Left ventricle myocardium inferior (tissue), 1 donor: ENCODE measurements at regions not wholly inside any gene's neighbourhood (a gene's known extent, or its start where the extent isn't known, plus 50 kb on each side); places are given as distances from the start of the nearest gene placed in this dataset.
"Not testable (repeated sequence)": the region's sequence is repeated elsewhere in the genome, so short reads cannot be mapped to it uniquely, and the experiment has no call there.

ENCODE experiments used
- DNase-seq: peaks from one replicate; pipeline ENCODE4 v3.0.0-alpha.2; 2020
- H3K27ac ChIP-seq: fragments of 200-600 bp; replicated peaks from 2 replicates; pipeline ENCODE4 v1.8.0; 2021
- H3K27me3 ChIP-seq: fragments of 200-600 bp; 2 replicates; pipeline ENCODE4 v1.8.0; 2021; ENCODE audit warnings: low read depth
- H3K36me3 ChIP-seq: fragments of 200-600 bp; 2 replicates; pipeline ENCODE4 v1.8.0; 2021
- H3K4me1 ChIP-seq: fragments of 200-600 bp; 2 replicates; pipeline ENCODE4 v1.8.0; 2021
- H3K4me3 ChIP-seq: fragments of 200-600 bp; 2 replicates; pipeline ENCODE4 v1.8.0; 2021; ENCODE audit warnings: mild to moderate bottlenecking, moderate library complexity
- H3K9me3 ChIP-seq: fragments of 200-600 bp; replicated peaks from 2 replicates; pipeline ENCODE4 v1.8.0; 2021
- intact Hi-C: fragments of 100-400 bp; cut with micrococcal nuclease; formaldehyde crosslinking; loops from one replicate; pipeline ENCODE4 v1.11.0; 2022
- TF ChIP-seq, protein P1 (sequence below): fragments of 200-600 bp; IDR thresholded peaks from 2 replicates; pipeline ENCODE4 v1.8.0; 2021; ENCODE audit warnings: antibody characterized with exemption, mild to moderate bottlenecking, borderline replicate concordance
- donor health status: DM: no; HTN: yes; CAD: no; lungs with severe emphysema.

DNA sequence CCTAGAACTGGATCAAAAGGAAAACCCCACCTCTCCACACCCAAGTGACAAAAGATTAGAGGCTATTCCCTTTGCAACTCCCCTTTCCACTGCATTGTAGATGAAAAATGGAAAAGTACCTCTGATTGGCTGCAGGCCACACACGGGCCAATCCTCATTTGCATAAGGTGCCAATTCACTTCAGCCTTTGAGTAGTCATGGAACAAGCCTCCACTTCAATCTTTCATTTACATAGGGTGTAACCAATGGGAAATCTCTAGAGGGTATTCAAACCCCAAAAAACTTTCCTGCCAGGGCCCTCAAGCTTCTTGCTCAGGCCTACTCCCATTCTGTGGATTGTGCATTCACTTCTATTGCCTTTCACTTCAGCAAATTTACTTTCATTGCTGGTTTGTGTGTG lies 122.3 kb upstream of the KCND3 start:
- peaks cover 14% of the 10 kb centered on the region for H3K9me3 ChIP-seq
- H3K36me3 ChIP-seq, result no peaks in the 10 kb centered on the region
- H3K4me1 ChIP-seq, result no peaks in the 10 kb centered on the region
- TF ChIP-seq, protein P1, sequence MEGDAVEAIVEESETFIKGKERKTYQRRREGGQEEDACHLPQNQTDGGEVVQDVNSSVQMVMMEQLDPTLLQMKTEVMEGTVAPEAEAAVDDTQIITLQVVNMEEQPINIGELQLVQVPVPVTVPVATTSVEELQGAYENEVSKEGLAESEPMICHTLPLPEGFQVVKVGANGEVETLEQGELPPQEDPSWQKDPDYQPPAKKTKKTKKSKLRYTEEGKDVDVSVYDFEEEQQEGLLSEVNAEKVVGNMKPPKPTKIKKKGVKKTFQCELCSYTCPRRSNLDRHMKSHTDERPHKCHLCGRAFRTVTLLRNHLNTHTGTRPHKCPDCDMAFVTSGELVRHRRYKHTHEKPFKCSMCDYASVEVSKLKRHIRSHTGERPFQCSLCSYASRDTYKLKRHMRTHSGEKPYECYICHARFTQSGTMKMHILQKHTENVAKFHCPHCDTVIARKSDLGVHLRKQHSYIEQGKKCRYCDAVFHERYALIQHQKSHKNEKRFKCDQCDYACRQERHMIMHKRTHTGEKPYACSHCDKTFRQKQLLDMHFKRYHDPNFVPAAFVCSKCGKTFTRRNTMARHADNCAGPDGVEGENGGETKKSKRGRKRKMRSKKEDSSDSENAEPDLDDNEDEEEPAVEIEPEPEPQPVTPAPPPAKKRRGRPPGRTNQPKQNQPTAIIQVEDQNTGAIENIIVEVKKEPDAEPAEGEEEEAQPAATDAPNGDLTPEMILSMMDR, result no peak
- DNase-seq, result no peak
- no peak overlapping the region for H3K4me3 ChIP-seq
- intact Hi-C loops, result no loop called here
- no peaks in the 10 kb centered on the region for H3K27me3 ChIP-seq
- H3K27ac ChIP-seq, result no peak overlapping the region

DNA sequence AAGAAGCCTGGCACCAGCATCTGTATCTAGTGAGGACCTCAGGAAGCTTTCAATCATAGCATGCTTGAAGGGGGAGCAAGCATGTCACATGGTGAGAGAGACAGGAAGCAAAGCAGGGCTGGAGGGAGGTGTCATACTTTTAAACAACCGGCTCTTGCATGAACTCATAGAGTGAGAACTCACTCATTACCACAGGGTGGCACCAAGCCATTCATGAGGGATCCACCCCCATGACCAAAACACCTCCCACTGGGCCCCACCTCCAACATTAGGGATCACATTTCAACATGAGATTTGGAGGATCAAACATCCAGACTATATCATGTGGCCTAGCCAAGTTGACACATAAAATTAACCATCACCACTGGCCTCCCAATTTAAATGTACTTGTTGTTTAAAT lies 125.1 kb upstream of the KCND3 start:
- TF ChIP-seq, protein P1, result no peak
- intact Hi-C loops, result no loop called here
- H3K4me3 ChIP-seq, result no peak overlapping the region
- H3K27me3 ChIP-seq, result no peaks in the 10 kb centered on the region
- H3K4me1 ChIP-seq, result no peaks in the 10 kb centered on the region
- DNase-seq, result no peak
- no peaks in the 10 kb centered on the region for H3K36me3 ChIP-seq
- H3K27ac ChIP-seq, result no peak overlapping the region
- no peaks in the 10 kb centered on the region for H3K9me3 ChIP-seq

DNA sequence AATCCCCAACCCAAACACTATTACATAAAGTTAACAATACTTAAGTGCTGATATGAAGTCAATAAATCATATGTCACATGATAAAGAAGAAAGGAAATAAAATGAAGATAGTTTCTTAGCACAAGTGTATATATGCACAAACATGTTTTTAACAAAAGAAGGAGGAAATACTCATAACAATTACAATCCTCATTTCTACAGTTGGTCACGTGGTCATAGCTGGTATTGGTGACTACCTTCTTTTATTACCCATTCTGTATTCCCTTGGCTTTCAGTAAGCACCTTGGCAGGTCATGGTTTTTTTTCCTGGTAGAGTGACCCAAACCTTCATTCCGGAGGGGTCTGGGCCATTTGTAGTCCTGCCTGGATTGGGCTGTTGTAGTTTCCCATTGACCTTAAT lies 137.1 kb upstream of the KCND3 start:
- intact Hi-C loops, result no loop called here
- Histone ChIP-seq H3K4me1 (no peaks in the 10 kb centered on the region), H3K27ac (no peak overlapping the region), H3K4me3 (no peak overlapping the region), H3K9me3 (no peaks in the 10 kb centered on the region), H3K36me3 (no peaks in the 10 kb centered on the region), H3K27me3 (no peaks in the 10 kb centered on the region)
- TF ChIP-seq, protein P1, result no peak
- no peak for DNase-seq

DNA sequence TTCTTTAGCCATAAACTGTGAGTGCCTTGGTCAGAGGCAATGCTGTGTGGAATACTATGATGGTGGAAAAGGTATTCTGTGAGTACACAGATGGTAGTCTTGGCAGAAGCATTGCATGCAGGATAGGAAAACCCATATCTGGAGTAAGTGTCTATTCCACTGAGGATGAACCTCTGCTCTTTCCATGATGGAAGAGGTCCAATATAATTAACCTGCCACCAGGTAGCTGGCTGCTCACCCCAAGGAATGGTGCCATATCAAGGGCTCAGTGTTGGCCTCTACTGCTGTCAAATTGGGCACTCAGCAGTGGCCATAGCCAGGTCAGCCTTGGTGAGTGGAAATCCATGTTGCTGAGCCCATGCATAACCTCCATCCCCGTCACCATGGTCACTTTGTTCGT lies 138.1 kb upstream of the KCND3 start:
- intact Hi-C loops, result not testable (repeated sequence)

DNA sequence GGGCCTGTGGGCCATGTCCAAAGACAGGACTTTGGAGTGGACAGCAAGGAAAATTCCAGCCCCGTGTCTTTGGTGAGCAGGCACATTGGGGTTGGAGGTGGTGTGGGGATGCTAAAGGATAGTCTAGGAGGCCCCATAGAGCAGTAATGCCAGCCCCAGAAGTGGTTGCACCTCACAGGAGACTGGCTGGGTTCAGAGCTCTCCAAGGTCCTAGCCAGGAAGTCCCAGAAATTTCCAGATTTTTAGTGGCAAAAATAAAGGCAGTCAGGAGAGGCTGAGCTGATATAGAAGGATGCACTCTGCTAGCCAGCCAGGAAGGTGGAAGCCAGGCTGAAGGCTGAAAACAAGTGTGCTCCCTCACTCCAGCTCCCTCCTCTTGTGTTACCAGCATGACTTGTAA lies 144.0 kb upstream of the KCND3 start:
- intact Hi-C loops, result no loop called here
- Histone ChIP-seq H3K27ac (no peak overlapping the region), H3K9me3 (no peaks in the 10 kb centered on the region), H3K4me1 (no peaks in the 10 kb centered on the region), H3K27me3 (no peaks in the 10 kb centered on the region), H3K4me3 (no peak overlapping the region), H3K36me3 (no peaks in the 10 kb centered on the region)
- no peak for DNase-seq
- TF ChIP-seq, protein P1, result no peak

More for the DNA sequence above, 138.1 kb upstream of the KCND3 start:
- DNase-seq, H3K4me3 ChIP-seq, H3K9me3 ChIP-seq, H3K27me3 ChIP-seq, H3K27ac ChIP-seq, H3K36me3 ChIP-seq, H3K4me1 ChIP-seq: not testable (repeated sequence)

DNA sequence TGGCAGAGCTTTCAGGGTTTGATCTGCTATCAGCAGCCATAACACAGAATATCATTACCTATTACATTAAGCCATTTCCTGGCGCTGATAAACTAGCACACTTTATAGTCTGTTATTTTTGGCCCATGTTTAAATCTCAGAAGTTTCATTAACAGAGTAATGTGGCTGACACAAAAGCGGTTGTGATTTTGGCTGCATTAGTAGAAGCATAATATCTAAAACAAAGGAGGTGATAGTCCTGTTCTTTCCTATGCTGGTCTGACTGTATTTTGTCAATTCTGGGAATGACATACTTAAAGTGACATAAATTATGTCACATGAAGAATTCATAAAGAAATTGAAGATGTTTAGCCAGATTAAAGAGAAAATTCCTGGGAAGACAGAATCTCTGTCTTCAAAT lies 151.3 kb upstream of the KCND3 start:
- no peak for DNase-seq
- Histone ChIP-seq H3K4me1 (peaks cover 39% of the 10 kb centered on the region), H3K27ac (no peak overlapping the region), H3K36me3 (no peaks in the 10 kb centered on the region), H3K4me3 (no peak overlapping the region), H3K9me3 (no peaks in the 10 kb centered on the region), H3K27me3 (no peaks in the 10 kb centered on the region)
- intact Hi-C loops, result no loop called here
- TF ChIP-seq, protein P1, result no peak
